ENCODE measurements at regions not wholly inside any gene's neighbourhood (a gene's known extent, or its start where the extent isn't known, plus 50 kb on each side); places are given as distances from the start of the nearest gene placed in this dataset.

DNA sequence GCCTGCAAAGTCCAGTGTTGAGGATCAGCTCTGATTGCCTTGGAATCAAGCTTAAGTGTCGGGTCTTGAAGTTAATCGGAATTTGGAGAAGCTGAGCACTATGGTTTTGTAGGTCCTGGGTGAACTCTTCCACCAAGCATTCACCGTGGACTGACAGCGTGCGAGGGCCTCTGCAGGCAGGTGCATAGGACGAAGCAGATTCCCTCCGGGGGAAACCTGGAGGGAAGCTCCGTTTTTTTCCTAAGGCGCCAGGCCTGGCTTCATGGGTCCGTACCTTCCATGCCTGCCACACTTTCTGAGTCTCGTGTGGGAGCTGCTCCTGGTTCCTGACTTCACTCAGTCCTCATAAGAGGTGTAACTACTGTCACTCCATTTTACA is 170.1 kb downstream of the CRYBB2 start:
- TF ChIP-seq BACH2 (CRISPR knock-in tag; IDR thresholded peaks at IDR 0.05; ENCODE audit: borderline replicate concordance) (no peak), OSR1 (CRISPR knock-in tag; IDR thresholded peaks at IDR 0.05) (no peak), TOX (CRISPR knock-in tag; IDR thresholded peaks at IDR 0.05; ENCODE audit: borderline replicate concordance) (no peak), SNAI2 (CRISPR knock-in tag; IDR thresholded peaks at IDR 0.05) (no peak), ZFP30 (CRISPR knock-in tag; IDR thresholded peaks at IDR 0.05) (no peak), ARNTL (CRISPR knock-in tag; IDR thresholded peaks at IDR 0.05; ENCODE audit: borderline replicate concordance, low read depth) (no peak), ESRRG (CRISPR knock-in tag; IDR thresholded peaks at IDR 0.05) (no peak), ZFP3 (CRISPR knock-in tag; IDR thresholded peaks at IDR 0.05) (no peak), RARB (CRISPR knock-in tag; IDR thresholded peaks at IDR 0.05) (no peak), POU6F1 (CRISPR knock-in tag; IDR thresholded peaks at IDR 0.05; ENCODE audit: borderline replicate concordance, low read depth) (no peak)
- TF ChIP-seq, protein P1, sequence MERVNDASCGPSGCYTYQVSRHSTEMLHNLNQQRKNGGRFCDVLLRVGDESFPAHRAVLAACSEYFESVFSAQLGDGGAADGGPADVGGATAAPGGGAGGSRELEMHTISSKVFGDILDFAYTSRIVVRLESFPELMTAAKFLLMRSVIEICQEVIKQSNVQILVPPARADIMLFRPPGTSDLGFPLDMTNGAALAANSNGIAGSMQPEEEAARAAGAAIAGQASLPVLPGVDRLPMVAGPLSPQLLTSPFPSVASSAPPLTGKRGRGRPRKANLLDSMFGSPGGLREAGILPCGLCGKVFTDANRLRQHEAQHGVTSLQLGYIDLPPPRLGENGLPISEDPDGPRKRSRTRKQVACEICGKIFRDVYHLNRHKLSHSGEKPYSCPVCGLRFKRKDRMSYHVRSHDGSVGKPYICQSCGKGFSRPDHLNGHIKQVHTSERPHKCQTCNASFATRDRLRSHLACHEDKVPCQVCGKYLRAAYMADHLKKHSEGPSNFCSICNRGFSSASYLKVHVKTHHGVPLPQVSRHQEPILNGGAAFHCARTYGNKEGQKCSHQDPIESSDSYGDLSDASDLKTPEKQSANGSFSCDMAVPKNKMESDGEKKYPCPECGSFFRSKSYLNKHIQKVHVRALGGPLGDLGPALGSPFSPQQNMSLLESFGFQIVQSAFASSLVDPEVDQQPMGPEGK (CRISPR knock-in tag; IDR thresholded peaks at IDR 0.05; ENCODE audit: borderline replicate concordance), result no peak
